OCI-LY3 (cell line): ENCODE measurements at regions not wholly inside any gene's neighbourhood (a gene's known extent, or its start where the extent isn't known, plus 50 kb on each side); places are given as distances from the start of the nearest gene placed in this dataset.

Experiments used
- EZH2phosphoT487 ChIP-seq: fragments of 200-600 bp; shearing (Covaris generic); IDR thresholded peaks from 2 replicates; pipeline ENCODE4 v1.6.1; 2018; ENCODE audit warnings: antibody characterized with exemption, mixed run types, low read depth
- TF ChIP-seq, protein P1 (sequence below): fragments of 200-600, 300-600 bp; sonication (generic); IDR thresholded peaks from 2 replicates; pipeline ENCODE4 v1.5.1; 2014; ENCODE audit warnings: antibody characterized with exemption, low read length, low read depth

DNA sequence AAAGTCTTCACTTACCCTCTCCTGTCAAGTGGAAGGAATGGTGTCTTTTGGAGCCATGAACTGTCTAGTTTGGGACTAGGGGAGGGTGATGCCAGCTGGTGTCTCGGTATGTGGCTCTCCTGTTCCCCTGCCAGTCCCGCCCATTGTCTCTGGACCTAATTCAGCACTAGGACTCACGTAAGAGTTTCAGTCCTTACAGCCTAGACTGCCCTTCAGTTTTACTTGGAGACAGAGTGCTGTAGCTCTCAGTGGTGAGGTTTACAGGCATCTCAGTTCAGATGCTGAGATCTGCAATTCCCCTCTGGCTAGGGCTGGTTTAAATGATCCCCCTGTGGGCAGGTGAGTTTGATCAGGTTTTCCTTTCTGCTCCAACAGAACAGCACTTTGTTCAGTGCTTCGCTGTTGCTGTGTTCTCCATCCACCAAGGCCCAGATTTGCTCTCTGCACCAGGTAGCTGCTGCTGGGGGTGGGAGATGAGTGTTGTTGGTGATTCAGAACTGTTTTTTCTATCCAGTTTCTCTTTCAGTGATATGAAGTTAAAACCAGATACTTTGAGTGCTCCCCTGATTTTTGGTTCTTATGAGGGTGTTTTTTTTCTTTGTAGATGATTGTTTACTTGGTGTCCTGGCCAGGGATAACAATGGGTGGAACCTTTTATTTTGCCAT lies 198.3 kb upstream of the RNPC3 start:
- TF ChIP-seq, protein P1, sequence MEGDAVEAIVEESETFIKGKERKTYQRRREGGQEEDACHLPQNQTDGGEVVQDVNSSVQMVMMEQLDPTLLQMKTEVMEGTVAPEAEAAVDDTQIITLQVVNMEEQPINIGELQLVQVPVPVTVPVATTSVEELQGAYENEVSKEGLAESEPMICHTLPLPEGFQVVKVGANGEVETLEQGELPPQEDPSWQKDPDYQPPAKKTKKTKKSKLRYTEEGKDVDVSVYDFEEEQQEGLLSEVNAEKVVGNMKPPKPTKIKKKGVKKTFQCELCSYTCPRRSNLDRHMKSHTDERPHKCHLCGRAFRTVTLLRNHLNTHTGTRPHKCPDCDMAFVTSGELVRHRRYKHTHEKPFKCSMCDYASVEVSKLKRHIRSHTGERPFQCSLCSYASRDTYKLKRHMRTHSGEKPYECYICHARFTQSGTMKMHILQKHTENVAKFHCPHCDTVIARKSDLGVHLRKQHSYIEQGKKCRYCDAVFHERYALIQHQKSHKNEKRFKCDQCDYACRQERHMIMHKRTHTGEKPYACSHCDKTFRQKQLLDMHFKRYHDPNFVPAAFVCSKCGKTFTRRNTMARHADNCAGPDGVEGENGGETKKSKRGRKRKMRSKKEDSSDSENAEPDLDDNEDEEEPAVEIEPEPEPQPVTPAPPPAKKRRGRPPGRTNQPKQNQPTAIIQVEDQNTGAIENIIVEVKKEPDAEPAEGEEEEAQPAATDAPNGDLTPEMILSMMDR = no peak
- no peak for TF ChIP-seq EZH2phosphoT487
